T-cell (primary cell): ENCODE measurements at regions not wholly inside any gene's neighbourhood (a gene's known extent, or its start where the extent isn't known, plus 50 kb on each side); places are given as distances from the start of the nearest gene placed in this dataset.

Source experiments
- ATAC-seq, 4 experiments: fragments of 200-7000 bp in 3 of 4; fragments of 150-1000 bp in 1 of 4; cut with Tn5 transposase; replicated peaks in 1 of 4; 1 replicate in 3 of 4; 2 replicates in 1 of 4; pipeline ENCODE4 v1.10.0; 2021; ENCODE audit warnings: moderate library complexity in 3 of 4, mild to moderate bottlenecking in 2 of 4, moderate number of reproducible peaks in 1 of 4
- CTCF ChIA-PET, 2 donors: fragments of 300-600 bp; sonication (Branson Sonifier 250); formaldehyde crosslinking; loops; one replicate each; lab custom pipeline; 2022; ENCODE audit warnings: antibody characterized with exemption in 2 of 2; lab: Charles Lee
- POLR2A ChIA-PET, 2 donors: fragments of 300-600 bp; sonication (Branson Sonifier 250); formaldehyde crosslinking; loops; one replicate each; lab custom pipeline; 2022; ENCODE audit warnings: antibody characterized with exemption in 2 of 2; lab: Charles Lee
- DNase-seq, 35 experiments: peaks; one replicate each; pipeline versions ENCODE4 v3.0.0 to v3.0.0-alpha.2; 2013 to 2023
- H3K27ac ChIP-seq: one replicate; pipeline ENCODE4 v1.5.1; 2013; ENCODE audit warnings: low read length
- H3K27me3 ChIP-seq, 2 experiments: replicated peaks in 1 of 2; 1 replicate in 1 of 2; 2 replicates in 1 of 2; pipeline versions ENCODE4 v1.6.1 to v1.7.0; 2013; ENCODE audit warnings: low read length in 1 of 2, mixed read lengths in 1 of 2; ENCODE audit not compliant: control insufficient read depth in 2 of 2, insufficient read depth in 2 of 2; ENCODE audit errors: extremely low read depth in 1 of 2
- H3K36me3 ChIP-seq, 2 donors: 1 replicate in 1 of 2; 2 replicates in 1 of 2; pipeline versions ENCODE4 v1.6.1 to v1.7.0; 2013; ENCODE audit warnings: low read length in 1 of 2; ENCODE audit not compliant: control insufficient read depth in 2 of 2, insufficient read depth in 1 of 2; ENCODE audit errors: extremely low read depth in 1 of 2
- H3K4me1 ChIP-seq, 2 experiments: 1 replicate in 1 of 2; 2 replicates in 1 of 2; pipeline versions ENCODE4 v1.6.1 to v1.7.0; 2013; ENCODE audit warnings: low read length in 2 of 2, mixed read lengths in 1 of 2; ENCODE audit not compliant: insufficient read depth in 2 of 2, control insufficient read depth in 1 of 2; ENCODE audit errors: extremely low read depth in 1 of 2
- H3K4me3 ChIP-seq, 2 donors: 1 replicate in 1 of 2; 2 replicates in 1 of 2; pipeline versions ENCODE4 v1.5.1 to v1.7.0; 2013; ENCODE audit warnings: mild to moderate bottlenecking in 2 of 2, low read length in 1 of 2, moderate library complexity in 1 of 2; ENCODE audit not compliant: control insufficient read depth in 1 of 2; ENCODE audit errors: extremely low read depth in 1 of 2
- H3K9me3 ChIP-seq: 2 replicates; pipeline ENCODE4 v1.7.0; 2013
- H3K27ac Mint-ChIP-seq, 2 donors: one replicate each; pipeline ENCODE4 v1.8.0; 2020 to 2021; ENCODE audit warnings: mild to moderate bottlenecking in 2 of 2, mixed read lengths in 2 of 2
- H3K27me3 Mint-ChIP-seq, 2 donors: one replicate each; pipeline ENCODE4 v1.8.0; 2021 to 2022; ENCODE audit warnings: mixed read lengths in 2 of 2
- H3K36me3 Mint-ChIP-seq: one replicate; pipeline ENCODE4 v1.8.0; 2021; ENCODE audit warnings: mixed read lengths
- H3K4me1 Mint-ChIP-seq, 3 donors: one replicate each; pipeline ENCODE4 v1.8.0; 2020 to 2022; ENCODE audit warnings: mixed read lengths in 3 of 3, mild to moderate bottlenecking in 1 of 3
- H3K4me3 Mint-ChIP-seq, 3 donors: one replicate each; pipeline ENCODE4 v1.8.0; 2020 to 2022; ENCODE audit warnings: mild to moderate bottlenecking in 3 of 3, mixed read lengths in 3 of 3, moderate library complexity in 3 of 3
- H3K9me3 Mint-ChIP-seq, 3 donors: one replicate each; pipeline ENCODE4 v1.8.0; 2020 to 2022; ENCODE audit warnings: mixed read lengths in 3 of 3
- WGBS: methylation state at CpG from one replicate; pipeline ENCODE4 v1.1.5; 2013; ENCODE audit warnings: missing lambda C conversion rate; ENCODE audit not compliant: insufficient coverage; 5-methylcytosine and 5-hydroxymethylcytosine counted together

DNA sequence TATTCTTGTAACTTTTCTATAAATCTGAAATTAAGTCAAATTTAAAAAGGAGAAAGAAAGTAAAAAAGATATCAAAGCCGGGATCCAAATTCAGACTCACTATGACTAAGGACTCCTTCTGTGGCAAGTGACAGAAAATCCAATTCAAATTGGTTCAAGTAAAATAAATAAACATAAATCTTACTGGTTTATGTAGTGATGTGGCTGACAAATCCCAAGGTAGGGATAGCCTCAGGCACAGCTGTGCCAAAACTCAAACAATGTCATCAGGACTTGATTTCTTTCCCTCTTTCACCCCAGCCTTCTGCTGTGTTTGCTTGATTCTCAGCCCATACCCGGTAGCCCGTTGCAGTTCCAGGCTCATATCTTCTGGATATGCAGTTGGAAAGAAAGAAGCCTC, 284.6 kb downstream of the SP3 start:
- POLR2A ChIA-PET, result no interaction called here
- Histone ChIP-seq H3K27me3 (peaks cover 0 to 8% of the 10 kb centered on the region in 2 experiments), H3K4me1 (no peaks in the 10 kb centered on the region), H3K27ac (no peak overlapping the region), H3K36me3 (no peaks in the 10 kb centered on the region), H3K9me3 (no peaks in the 10 kb centered on the region), H3K4me3 (no peak overlapping the region)
- WGBS, result 100% methylated on average over 2 of the region's 3 CpGs
- peaks cover 12 to 23% of the 10 kb centered on the region in 2 donors for H3K27me3 Mint-ChIP-seq
- DNase-seq (no peak), ATAC-seq (no peak)
- H3K27ac Mint-ChIP-seq, result no peak overlapping the region
- CTCF ChIA-PET, result no interaction called here
- no peak overlapping the region for H3K4me3 Mint-ChIP-seq
- no peaks in the 10 kb centered on the region for H3K36me3 Mint-ChIP-seq
- peaks cover 0 to 5% (median 0%) of the 10 kb centered on the region in 3 donors for H3K9me3 Mint-ChIP-seq
- no peaks in the 10 kb centered on the region for H3K4me1 Mint-ChIP-seq

GRCh38 chr2:173681881-173682650, 283.1 kb downstream of the SP3 start:
- peaks cover 1 to 15% of the 10 kb centered on the region in 2 donors for H3K27me3 Mint-ChIP-seq
- Histone ChIP-seq H3K27ac (no peak overlapping the region), H3K9me3 (no peaks in the 10 kb centered on the region), H3K4me3 (no peak overlapping the region), H3K4me1 (no peaks in the 10 kb centered on the region), H3K36me3 (no peaks in the 10 kb centered on the region), H3K27me3 (peaks cover 0 to 4% of the 10 kb centered on the region in 2 experiments)
- ChIA-PET CTCF (no interaction called here), POLR2A (no interaction called here)
- H3K9me3 Mint-ChIP-seq, result peaks cover 0 to 5% (median 0%) of the 10 kb centered on the region in 3 donors
- H3K27ac Mint-ChIP-seq, result no peak overlapping the region
- no peaks in the 10 kb centered on the region for H3K4me1 Mint-ChIP-seq
- H3K4me3 Mint-ChIP-seq, result no peak overlapping the region
- no peaks in the 10 kb centered on the region for H3K36me3 Mint-ChIP-seq
- WGBS, result 80% methylated on average over 2 of the region's 4 CpGs
- ATAC-seq (no peak), DNase-seq (no peak)

DNA sequence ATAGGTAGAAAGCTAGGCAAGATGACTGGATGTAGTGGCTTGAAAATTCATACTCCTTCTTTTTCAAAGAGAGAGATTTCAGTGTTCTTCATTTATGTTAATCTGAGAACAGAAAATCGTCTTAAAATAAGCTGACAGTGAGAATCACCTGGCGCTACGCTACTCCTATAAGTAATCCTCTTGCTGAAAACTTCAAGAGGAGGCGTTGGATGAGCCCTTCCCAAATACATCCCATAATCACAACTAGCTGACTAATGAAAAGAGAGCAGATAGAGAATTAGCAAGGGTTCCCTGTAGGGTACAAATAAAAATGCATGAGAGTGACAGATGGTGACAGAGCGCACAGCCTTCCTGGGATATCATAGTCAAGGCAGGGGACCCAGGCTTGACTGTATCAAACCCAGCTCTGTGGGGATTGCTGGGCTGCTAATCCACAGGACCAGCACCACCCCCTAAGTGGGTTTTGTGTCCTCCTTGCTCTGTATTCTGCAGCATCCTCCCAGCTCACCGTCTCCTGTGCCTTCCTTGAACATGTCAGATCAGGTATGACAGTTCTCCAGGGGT, 280.2 kb downstream of the SP3 start:
- Histone ChIP-seq H3K27ac (no peak overlapping the region), H3K36me3 (no peaks in the 10 kb centered on the region), H3K4me3 (no peak overlapping the region), H3K4me1 (no peaks in the 10 kb centered on the region), H3K9me3 (no peaks in the 10 kb centered on the region), H3K27me3 (peaks cover 0 to 7% of the 10 kb centered on the region in 2 experiments)
- WGBS, result 90% methylated on average over 2 of the region's 6 CpGs
- ATAC-seq (no peak), DNase-seq (no peak)
- Mint-ChIP-seq H3K4me3 (no peak overlapping the region), H3K4me1 (no peaks in the 10 kb centered on the region), H3K27me3 (peaks cover 0 to 13% of the 10 kb centered on the region in 2 donors), H3K36me3 (no peaks in the 10 kb centered on the region), H3K27ac (no peak overlapping the region), H3K9me3 (peaks cover 0 to 5% (median 0%) of the 10 kb centered on the region in 3 donors)
- ChIA-PET CTCF (no interaction called here), POLR2A (no interaction called here)

DNA sequence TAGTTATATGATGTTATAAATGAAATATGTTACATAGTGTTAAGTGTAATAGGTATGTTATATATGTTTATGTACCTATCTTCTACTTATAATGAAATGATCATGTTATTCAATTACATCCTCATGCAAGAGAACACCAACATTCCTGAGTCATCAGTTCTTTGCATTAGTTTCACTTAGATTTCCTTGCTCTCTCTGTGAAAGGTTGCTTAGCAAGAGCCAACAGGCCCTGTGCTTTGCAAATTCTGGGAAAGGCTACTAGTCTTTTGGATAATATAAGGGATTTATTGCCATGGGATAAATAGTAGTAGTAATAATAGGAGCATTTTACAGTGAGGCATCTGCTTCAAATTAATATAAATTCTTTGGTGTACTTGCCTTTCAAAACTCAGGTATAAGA, 274.8 kb downstream of the SP3 start:
- H3K9me3 ChIP-seq, result no peaks in the 10 kb centered on the region
- H3K27me3 Mint-ChIP-seq, result peaks cover 0 to 9% of the 10 kb centered on the region in 2 donors
- H3K4me3 ChIP-seq, result no peak overlapping the region
- ATAC-seq (no peak), DNase-seq (no peak)
- H3K4me3 Mint-ChIP-seq, result no peak overlapping the region
- POLR2A ChIA-PET, result no interaction called here
- H3K27me3 ChIP-seq, result peaks cover 0 to 7% of the 10 kb centered on the region in 2 experiments
- H3K36me3 ChIP-seq, result no peaks in the 10 kb centered on the region
- H3K4me1 Mint-ChIP-seq, result no peaks in the 10 kb centered on the region
- H3K9me3 Mint-ChIP-seq, result no peaks in the 10 kb centered on the region
- H3K27ac ChIP-seq, result no peak overlapping the region
- CTCF ChIA-PET, result no interaction called here
- no peaks in the 10 kb centered on the region for H3K4me1 ChIP-seq
- no peak overlapping the region for H3K27ac Mint-ChIP-seq
- H3K36me3 Mint-ChIP-seq, result no peaks in the 10 kb centered on the region

- Mint-ChIP-seq H3K36me3 (no peaks in the 10 kb centered on the region), H3K27ac (no peak overlapping the region), H3K4me1 (no peaks in the 10 kb centered on the region), H3K4me3 (no peak overlapping the region), H3K9me3 (no peaks in the 10 kb centered on the region), H3K27me3 (peaks cover 0 to 9% of the 10 kb centered on the region in 2 donors)
- Histone ChIP-seq H3K4me1 (no peaks in the 10 kb centered on the region), H3K4me3 (no peak overlapping the region), H3K9me3 (no peaks in the 10 kb centered on the region), H3K27ac (no peak overlapping the region), H3K27me3 (peaks cover 0 to 7% of the 10 kb centered on the region in 2 experiments), H3K36me3 (no peaks in the 10 kb centered on the region)
- ChIA-PET CTCF (no interaction called here), POLR2A (no interaction called here)
- 100% methylated on average over 2 of the region's 5 CpGs for WGBS
- ATAC-seq (no peak), DNase-seq (no peak)
Observed at GRCh38 chr2:173692068-173692467, 273.1 kb downstream of the SP3 start.

GRCh38 chr2:173693044-173693589, 272.1 kb downstream of the SP3 start:
- no peaks in the 10 kb centered on the region for H3K9me3 Mint-ChIP-seq
- Histone ChIP-seq H3K4me1 (no peaks in the 10 kb centered on the region), H3K36me3 (no peaks in the 10 kb centered on the region), H3K27me3 (peaks cover 0 to 5% of the 10 kb centered on the region in 2 experiments), H3K4me3 (no peak overlapping the region), H3K27ac (no peak overlapping the region), H3K9me3 (no peaks in the 10 kb centered on the region)
- ChIA-PET CTCF (no interaction called here), POLR2A (no interaction called here)
- no peak for ATAC-seq
- H3K4me1 Mint-ChIP-seq, result no peaks in the 10 kb centered on the region
- H3K36me3 Mint-ChIP-seq, result no peaks in the 10 kb centered on the region
- WGBS, result 83% methylated on average over 3 of the region's 5 CpGs
- H3K27ac Mint-ChIP-seq, result no peak overlapping the region
- peaks cover 0 to 9% of the 10 kb centered on the region in 2 donors for H3K27me3 Mint-ChIP-seq
- no peak for DNase-seq
- H3K4me3 Mint-ChIP-seq, result no peak overlapping the region
